ELF-1 (cell line): ENCODE measurements at regions not wholly inside any gene's neighbourhood (a gene's known extent, or its start where the extent isn't known, plus 50 kb on each side); places are given as distances from the start of the nearest gene placed in this dataset.

Experiments used
- DNase-seq: peaks from one replicate; pipeline ENCODE4 v3.0.0-alpha.2; 2016; ENCODE audit warnings: low read depth, low spot score

DNA sequence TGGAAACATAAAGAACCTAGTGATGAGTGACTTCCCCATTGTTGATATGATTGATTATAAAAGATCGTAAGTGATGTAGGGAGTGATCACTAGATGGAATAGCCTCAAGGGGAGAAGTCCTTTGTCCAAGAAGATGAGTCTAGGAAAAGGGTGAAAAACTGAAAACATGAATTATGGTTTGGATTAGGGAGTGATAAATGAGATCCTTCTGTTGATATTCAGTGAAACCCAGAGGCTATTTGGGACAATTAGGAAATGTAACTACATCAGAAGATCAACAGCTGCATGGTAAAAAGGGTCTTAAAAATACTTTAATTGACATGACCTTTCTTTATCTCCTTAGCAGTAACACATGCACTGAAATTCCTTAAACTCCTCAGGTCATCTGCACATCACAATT lies 124.0 kb upstream of the UNC5C start:
- no peak for DNase-seq

DNA sequence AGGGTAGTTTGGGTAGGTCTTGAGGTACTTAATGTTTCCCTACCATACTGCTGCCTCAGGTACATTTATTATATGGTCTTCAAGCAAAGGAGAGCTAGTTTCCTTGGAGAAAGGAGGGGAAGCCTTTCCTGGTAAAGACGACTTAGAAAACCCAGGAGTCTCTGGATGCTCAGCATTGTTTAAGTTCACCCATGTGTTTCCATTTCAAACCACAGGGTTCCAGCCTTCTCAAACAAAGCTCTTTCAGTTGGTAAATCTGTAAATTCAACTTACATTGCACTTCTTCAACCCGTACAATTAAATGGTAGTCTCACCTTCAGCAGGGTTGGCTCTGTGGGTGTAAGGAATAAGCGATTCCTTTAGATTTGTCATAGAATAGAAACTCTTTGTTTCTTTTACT lies 111.9 kb upstream of the UNC5C start:
- DNase-seq, result no peak

DNA sequence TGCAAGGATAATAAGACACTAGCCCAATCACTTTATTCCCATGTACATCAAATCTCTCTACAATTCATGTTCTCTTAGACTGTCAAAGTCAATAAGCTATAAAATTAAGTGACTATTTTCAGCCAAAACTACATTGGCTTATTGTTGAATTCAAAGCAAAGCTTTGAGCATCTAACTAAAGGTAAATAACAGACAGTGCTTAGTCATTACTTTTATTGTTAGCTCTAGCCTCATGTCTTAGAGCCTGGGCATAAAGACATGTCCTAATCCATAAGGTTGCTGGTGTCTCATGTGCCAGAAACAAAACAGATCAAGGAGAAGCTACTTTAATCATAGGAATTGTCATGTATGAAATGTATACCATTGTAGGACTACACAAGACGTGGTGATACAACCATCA lies 103.1 kb upstream of the UNC5C start:
- DNase-seq, result no peak

DNA sequence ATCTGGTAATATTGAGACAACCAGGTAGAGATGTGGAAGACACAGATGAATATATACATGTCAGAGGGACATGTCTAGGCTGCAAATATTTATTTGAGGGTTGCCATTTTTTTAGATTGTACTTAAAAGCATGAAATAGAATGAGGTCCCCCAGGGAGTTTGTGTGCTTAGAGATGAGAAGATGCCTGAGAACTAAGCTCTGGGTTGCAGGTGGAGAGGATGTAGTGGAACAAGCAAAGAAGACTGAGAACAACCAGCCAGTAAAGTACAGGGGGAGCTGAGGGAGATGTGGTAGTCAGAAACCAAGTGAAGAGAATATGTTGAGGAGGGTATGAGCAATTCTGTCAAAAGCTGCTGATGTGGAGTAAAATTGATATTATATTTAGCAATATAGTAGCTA lies 95.6 kb upstream of the UNC5C start:
- DNase-seq, result no peak

DNA sequence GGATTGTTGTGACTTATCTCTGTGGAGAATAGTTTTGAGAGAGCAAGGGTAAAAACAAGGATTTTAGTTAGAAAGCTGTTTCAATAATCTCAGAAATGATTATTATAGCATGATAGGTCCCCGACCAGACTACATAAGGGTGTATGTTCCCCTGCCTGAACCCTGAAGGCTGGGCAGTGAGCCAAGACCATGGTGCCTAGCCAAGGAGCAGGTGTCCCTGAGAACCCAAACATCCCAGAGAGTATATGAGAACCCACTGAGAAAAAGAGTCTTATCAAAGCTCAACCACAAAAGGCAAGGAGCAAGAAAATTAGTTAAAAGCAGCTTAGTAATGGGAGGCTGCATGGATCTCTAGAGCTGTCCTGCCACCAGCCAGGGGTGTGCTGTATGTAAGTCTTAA lies 94.9 kb upstream of the UNC5C start:
- DNase-seq, result no peak

DNA sequence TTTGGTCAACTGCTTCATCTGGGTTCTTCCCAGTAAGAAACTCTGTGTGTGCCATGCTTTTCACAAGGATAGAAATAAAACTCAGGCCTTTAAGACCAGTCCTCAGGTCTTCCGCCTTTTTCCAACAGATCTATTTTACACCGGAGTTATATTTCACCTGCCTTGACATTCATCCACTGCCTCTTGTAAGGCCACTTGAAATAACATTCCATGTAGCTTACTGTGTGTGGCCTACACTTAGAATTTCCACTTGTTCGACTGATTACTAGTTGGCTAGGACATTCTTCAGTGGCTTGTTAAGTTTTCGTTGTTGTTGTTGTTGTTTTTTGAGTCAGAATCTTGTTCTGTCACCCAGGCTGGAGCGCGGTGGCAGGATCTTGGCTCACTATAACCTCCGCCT lies 92.8 kb upstream of the UNC5C start:
- DNase-seq, result no peak

DNA sequence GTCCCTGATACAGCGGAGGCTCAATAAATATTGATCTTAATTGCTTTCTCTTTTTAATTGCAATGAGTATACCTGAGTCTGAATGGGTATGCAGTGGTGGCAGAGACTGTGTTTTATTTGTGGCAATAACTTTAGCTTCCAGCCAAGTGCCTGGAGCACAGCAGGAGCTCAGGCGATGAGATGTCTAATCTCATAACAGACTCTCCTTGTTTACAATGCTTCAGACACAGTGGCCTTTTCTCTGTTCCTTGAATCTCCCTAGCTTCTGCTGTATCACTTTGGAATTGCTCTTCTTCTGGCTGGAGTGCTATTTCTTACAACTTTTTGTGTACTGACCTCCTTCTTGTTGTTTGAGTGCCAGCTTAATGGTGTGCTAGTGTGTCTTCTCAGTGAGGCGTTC lies 91.5 kb upstream of the UNC5C start:
- DNase-seq, result no peak

DNA sequence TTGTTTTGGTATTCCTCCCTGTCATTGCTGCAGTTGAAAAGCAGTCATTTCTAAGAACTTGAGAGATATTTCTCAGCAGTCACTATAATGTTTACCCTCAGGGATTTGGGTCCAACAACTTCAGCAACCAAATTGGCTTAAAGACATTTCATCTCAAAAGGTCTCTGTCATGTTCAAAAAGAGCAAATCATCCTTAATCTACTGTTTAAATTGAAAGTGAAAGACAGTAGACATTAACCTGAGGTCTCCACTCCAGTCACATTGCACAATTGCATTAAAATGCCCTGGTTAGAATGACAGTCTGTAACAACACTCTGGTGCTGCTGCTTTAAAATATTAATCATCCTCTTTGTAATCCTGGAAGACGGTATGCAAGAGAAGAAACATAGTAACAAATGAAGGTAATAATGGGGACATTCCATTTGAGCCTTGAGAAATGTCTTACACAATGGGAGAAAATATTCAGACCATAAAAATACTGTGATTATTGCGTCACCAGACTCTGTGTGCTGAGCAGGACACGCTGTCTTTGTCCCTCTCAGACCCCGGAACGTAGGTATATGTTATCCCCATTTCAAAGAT lies 90.2 kb upstream of the UNC5C start:
- DNase-seq, result no peak

DNA sequence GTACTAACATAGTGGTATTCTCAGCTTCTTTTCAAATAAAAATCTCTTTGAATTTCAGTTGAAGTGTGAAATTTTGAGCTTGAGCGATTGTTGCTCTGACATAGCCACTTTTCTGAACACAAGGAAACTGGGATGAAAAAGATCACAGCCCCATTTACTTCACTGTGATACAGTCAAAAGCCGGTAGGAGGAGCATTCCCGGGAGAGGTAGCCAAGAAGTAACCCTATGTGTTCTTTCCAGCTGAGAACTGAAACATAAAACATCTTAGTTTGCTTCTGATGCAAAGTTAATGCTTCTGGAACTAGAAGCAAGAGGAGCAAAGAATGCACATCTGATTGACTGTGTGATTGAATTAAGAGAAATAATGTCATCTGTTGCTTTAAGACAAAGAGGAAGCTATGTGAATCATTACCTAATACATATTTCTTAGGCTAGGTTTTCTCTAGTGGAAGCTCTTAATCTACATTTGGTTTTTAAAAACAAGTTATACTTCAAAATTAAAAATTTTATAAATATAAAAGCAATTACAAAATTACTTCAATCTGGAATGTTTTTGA lies 88.3 kb upstream of the UNC5C start:
- DNase-seq, result peak; percentile 12

DNA sequence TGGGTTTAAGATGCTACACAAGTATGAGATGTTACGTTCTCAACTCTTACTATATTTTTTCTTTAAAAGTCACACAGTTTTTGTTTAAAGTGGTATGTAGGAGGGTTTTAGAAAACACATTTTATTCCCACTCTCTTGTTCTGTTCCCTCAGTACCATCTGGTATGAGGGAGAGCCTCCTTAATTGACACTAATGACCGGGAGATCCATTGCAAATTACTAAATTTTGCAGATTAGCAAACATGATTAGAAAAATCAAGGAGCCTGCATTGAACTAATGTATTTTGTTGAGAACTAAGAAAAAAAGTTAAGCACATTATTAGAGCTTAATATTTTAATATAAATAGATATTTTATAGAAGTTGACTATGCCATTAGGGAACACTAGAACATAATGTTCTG lies 87.3 kb upstream of the UNC5C start:
- no peak for DNase-seq

DNA sequence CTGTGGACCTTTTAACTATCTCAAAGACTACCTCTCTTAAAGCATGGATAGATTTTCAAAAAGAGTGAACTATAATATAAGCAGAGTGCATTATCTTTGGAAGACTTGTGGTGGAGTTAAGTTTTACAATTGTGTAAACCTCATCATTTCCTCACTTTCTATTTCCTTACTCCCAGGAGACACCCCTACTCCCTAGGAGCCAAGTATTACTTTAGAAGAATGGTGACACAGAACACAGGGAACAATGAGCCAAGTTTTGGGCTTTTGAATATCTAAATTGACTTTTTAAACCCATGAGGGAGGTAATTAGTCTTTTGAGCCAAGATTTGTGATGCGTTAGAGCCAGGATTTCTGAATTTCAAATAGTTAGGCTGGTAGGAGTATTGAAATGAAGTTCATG lies 78.9 kb upstream of the UNC5C start:
- no peak for DNase-seq

DNA sequence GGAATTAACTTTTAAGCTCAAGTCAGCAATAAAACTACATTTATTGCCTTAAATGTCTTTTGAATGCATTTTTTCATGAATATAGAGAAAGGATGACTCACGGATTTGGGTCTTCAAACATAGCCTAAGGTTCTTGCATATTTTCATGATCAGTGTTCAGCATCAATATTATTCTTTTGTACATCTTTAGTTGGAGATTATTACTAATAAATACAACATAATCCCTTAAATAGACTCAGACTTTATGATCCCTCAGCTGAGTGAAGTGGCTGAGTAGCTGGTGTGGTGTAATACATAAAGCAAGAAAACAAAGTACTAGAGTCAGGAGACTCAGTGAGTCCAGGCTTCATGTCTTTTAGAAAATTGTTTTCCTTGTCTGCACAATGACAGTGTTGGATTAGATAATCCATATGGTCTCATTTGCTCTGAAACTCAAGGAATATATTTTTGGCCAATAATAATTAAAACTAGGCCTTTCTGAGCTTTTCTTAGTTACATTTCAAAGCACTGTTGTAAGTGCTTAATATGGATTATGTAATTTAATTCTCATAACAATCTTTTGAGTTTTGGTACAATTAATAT lies 78.3 kb upstream of the UNC5C start:
- DNase-seq, result no peak

DNA sequence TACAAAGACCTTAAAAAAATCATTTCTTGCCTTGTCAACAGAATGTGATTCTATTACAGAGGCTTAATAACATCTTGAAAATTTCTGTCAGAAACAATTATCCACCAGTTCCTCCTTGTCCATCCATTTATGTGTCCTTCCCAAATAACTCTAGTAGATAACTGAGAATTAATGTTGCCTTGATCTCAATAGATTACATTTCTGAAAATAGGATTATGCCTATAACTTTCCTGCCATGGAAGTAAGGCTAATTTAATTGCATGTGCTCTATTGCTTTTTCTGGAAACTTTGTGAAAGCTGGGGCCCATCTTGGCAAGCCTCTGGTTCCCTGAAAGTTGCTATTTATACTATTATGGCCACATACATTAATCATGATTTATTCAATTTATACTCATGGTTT lies 76.2 kb upstream of the UNC5C start:
- no peak for DNase-seq

DNA sequence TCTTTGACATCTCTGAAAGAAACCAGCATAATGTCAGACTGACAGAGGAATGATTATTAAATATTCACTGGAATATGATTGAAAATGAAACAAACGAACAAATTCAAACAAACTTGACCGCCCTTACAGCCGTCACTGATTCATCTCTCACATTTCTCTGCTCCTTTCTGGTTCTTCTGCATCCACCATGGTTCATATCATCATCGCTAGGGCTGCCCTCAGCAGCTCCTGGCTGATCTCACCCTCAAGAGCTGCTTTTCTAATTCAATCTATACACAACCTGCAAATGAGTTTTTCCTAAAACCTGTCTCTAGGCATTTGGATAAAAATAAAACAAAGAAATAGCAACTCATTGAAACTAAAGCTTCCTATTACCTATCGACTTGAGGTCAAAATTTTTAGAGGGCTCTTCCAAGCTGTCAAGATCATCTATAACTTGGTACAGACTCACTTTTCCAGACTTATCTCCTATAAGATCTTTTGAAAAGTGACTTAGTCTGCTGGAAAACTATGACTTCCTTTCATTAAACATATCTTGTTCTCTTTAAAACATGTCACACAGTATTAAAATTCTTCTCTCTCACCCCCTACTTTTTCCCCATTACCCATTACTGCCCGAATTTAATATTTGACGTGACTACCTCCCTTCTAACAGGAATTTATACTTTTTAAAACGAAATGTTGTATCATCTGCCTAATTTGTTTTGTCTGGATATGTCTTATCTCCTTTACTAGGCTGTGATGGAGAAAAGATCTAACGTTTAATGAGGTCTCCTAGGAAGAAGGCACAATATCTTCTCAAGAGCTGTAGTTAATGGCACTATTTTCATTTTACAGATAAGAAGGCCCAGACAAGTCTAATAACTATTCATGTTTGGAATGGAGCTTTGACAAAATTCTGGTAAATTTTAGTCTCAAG lies 71.0 kb upstream of the UNC5C start:
- no peak for DNase-seq

DNA sequence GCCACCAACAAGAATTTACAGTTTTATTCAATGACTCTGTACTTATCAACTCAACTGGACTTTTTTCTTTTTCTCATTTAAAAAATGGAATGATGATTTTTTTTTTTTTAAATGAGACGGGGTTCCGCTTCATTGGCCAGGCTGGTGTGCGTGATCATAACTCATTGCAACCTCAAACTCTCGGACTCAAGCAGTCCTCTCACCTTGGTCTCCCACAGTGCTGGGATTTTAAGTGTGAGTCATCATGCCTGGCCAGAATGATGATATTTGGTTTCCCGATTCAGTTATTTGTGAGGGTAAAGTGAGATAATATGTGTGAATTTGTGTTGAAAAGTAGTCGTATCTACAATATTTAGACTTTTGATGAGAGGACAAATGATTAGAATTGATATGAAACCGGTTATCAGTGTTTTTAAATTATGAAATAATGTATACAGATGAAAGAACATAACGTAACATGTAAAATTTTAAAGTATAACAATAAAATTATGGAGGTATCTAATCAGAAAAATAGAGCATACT lies 66.0 kb upstream of the UNC5C start:
- DNase-seq, result no peak

DNA sequence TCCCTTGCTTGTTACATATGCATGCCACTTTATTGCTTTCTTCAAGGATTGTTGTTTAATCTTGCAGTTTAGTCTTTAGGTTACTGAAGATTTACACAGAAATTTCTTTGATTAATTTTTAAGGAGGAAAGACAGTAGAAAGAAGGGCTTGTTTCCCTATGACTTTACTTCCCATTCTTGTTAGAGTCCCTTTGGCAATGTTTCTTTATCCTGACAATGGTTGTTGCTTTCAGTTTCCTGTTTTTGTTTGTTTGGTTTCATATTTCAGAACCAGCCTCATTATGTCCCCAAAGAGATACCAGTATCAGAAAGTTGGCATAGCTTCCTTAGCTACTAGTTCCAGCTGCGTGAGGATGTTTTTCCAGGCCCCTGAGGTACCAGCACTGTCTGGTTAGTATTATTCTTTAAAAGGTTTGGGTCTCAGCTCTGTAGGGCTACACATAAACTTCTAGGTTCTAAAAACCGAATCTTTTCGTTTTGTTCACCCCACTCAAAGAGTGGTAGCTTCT lies 61.3 kb upstream of the UNC5C start:
- DNase-seq, result no peak

DNA sequence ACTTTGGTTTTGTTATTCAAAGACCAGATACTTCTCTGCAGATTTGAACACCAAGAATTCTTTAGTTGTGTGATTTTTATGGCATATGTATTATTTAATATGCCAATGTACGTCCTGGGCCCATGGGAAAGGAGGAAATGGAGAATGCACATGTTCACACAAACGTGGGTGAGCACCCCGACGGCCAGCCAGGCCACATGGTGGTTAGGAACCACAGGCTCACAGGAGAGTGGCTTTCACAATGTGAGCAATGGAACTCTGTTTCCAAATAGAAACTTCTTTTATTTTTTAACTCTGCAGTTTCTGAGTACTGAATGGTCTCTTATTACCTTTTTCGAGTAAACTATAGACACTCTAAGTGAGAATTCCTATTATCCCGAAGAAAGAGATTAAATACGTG lies 58.0 kb upstream of the UNC5C start:
- DNase-seq, result no peak

DNA sequence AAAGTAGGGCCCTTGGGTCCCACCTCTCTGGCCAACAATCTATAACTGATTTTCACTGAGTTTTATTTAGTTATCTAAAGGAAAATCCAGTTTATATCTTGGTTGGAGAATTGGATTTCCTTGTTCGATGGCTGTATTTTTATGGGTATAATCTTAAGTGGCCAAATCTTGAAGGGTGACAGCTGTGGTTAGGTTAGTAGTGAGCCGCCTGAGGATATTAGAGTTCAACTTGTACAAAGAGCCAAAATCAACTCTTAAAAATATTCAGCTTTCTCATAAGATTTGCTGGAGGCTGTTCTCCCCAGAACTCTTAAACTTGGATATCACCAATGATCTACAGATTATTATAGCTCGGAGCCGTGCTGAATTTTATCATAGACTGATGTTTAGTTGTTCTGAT lies 54.6 kb upstream of the UNC5C start:
- no peak for DNase-seq

DNA sequence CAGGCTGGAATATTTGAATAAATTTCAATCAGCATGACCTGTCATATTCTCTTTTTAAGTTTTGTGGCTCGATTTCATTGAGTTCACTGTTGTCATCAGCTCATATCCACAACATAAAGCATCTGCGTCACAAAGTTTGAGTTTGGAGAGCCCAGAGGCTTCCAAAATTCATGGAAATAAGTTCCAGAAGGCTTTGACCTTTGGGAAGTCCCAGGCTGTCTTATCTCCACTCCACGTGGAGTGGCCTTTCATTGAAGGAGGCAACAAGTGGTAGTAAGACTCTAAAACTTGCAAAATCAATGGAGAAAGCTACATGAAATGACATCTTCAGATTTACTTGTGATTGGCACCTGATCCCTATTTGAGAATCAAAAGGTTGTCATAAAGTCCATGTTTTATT lies 54.1 kb upstream of the UNC5C start:
- no peak for DNase-seq

DNA sequence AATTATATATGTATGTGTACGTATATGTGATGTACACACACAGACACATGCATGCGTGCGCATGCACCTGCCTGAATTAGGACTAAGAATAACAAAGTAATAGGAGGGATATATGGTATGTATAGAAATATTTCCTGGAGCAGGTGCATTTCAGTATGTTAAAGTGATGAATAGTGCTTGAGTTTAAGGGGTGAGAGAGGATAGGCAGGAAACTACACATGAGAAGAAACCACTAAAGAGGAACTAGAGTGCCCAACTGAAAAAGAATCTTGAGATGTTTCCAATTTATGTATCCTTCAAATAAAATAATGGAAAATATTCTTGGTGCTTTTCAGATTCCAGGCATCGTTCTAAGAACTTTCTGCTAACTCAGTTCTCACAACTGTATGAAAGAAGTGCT lies 52.6 kb upstream of the UNC5C start:
- no peak for DNase-seq

DNA sequence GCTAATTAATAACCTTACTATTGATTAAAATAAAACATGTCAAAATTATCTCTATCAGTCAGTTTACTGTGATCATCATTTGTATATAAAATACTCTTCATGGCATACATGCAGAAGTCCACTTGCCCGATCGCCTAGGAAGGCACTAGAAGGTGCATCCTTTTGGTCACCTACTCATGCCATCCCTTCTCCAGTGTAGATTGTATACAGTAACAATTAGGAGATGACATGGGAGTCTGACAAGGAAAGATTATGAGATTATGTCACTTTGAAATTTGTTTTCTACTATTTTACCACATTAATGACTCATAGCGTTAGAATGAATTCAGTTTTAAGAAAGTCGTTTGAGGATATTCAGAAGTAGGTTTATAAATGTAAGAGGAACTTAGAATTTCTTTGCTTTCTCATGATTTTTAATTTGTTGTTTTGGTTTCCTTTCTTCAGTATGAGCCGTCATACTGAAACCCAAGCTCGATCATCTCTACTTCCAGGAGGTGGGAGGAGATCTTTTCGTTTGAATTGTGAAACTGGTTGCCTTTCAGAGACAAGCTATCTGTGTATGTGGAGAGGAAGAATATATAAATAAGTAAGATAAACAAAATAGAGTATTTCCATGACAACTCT lies 51.1 kb upstream of the UNC5C start:
- no peak for DNase-seq
